ENCODE measurements at regions not wholly inside any gene's neighbourhood (a gene's known extent, or its start where the extent isn't known, plus 50 kb on each side); places are given as distances from the start of the nearest gene placed in this dataset.

DNA sequence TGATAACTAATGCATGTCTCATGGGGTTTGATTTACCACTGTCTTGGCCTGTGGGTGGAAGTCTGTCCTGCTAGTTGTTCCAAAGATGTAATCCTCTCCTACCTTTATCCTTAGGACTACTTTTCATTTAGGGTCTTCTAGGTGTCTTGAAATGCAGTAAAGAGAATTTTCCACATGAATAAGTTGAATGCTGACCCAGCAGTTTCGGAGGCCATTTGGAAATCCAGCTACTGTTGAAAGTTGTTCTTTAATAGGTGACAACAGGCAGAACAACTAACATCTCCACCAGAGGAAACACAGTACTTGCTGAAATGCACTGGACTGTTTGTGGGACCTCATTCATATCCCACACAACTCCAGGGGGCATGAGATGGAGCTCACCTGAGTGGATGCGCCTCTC is 478.1 kb downstream of the BTBD3 start (continued):
- TF ChIP-seq, protein P1, sequence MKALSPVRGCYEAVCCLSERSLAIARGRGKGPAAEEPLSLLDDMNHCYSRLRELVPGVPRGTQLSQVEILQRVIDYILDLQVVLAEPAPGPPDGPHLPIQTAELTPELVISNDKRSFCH (CRISPR knock-in tag; IDR thresholded peaks at IDR 0.05) = no peak
- TF ChIP-seq, protein P1 (tag; IDR thresholded peaks at IDR 0.05) = no peak
- TF ChIP-seq, protein P2, sequence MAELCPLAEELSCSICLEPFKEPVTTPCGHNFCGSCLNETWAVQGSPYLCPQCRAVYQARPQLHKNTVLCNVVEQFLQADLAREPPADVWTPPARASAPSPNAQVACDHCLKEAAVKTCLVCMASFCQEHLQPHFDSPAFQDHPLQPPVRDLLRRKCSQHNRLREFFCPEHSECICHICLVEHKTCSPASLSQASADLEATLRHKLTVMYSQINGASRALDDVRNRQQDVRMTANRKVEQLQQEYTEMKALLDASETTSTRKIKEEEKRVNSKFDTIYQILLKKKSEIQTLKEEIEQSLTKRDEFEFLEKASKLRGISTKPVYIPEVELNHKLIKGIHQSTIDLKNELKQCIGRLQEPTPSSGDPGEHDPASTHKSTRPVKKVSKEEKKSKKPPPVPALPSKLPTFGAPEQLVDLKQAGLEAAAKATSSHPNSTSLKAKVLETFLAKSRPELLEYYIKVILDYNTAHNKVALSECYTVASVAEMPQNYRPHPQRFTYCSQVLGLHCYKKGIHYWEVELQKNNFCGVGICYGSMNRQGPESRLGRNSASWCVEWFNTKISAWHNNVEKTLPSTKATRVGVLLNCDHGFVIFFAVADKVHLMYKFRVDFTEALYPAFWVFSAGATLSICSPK (IDR thresholded peaks at IDR 0.05; ENCODE audit: borderline replicate concordance) = no peak

DNA sequence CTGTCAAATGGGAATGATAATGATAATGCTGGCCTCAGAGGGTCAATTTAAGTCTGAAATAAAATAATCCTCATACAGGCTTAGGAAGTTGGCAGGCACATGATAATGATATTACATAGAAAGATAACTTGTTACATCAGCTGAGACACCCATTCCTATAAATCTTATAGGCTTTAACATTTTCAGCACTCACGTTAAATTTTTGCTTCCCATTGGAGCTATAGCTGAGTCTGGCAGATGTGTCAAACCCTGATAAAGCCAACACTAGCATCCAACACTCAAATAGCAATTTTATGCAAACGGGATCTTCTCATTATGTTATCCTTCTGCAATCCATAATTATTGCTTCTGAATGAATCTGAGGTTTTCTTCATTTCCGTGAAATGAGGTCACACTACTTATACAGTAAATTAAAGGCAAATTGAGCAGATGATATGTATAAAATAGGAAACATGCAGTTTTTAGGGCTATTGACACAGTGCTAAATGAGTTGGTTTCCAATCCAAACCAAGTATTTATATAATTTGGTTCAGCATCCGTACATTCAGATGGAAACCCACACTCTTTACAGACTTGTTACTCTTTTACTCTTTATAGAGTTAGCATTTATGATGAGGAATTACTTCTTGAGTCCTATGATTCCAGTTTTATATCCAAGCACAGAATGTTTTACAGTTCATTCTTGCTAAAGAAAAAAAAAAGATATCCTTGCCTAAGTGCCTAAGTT is 481.6 kb downstream of the BTBD3 start:
- no peaks in the 10 kb centered on the region for H3K27me3 ChIP-seq (ENCODE audit: control insufficient read depth in 2 of 2, insufficient read depth in 2 of 2, low read length in 2 of 2)
- no peaks in the 10 kb centered on the region for H4K20me1 ChIP-seq (replicated peaks; ENCODE audit: control insufficient read depth, insufficient read depth, low read length)
- TF ChIP-seq RFX1 (IDR thresholded peaks at IDR 0.05) (no peak), DIDO1 (tag; IDR thresholded peaks at IDR 0.05; ENCODE audit: low read depth) (no peak), NR2C1 (IDR thresholded peaks at IDR 0.05) (no peak), NR2C1 (tag; IDR thresholded peaks at IDR 0.05) (no peak), POLR3A (IDR thresholded peaks at IDR 0.05; ENCODE audit: borderline replicate concordance, extremely low read depth, insufficient read depth, insufficient read length) (no peak), GATAD2A (IDR thresholded peaks at IDR 0.05) (no peak), HMGN3 (IDR thresholded peaks at IDR 0.05; ENCODE audit: borderline replicate concordance, extremely low read depth, insufficient read length, low read depth, low read length) (no peak), POLR2AphosphoS2 (IDR thresholded peaks at IDR 0.05; ENCODE audit: low read length) (no peak), SIN3B (IDR thresholded peaks at IDR 0.05; ENCODE audit: low read depth) (no peak), ZSCAN32 (CRISPR knock-in tag; IDR thresholded peaks at IDR 0.05) (no peak), RUNX1 (IDR thresholded peaks at IDR 0.05; ENCODE audit: low read depth) (no peak)
- TF ChIP-seq, protein P3, sequence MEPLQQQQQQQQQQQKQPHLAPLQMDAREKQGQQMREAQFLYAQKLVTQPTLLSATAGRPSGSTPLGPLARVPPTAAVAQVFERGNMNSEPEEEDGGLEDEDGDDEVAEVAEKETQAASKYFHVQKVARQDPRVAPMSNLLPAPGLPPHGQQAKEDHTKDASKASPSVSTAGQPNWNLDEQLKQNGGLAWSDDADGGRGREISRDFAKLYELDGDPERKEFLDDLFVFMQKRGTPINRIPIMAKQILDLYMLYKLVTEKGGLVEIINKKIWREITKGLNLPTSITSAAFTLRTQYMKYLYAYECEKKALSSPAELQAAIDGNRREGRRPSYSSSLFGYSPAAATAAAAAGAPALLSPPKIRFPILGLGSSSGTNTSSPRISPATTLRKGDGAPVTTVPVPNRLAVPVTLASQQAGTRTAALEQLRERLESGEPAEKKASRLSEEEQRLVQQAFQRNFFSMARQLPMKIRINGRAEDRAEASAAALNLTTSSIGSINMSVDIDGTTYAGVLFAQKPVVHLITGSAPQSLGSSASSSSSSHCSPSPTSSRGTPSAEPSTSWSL (CRISPR knock-in tag; IDR thresholded peaks at IDR 0.05; ENCODE audit: borderline replicate concordance) = no peak
- TF ChIP-seq, protein P4, sequence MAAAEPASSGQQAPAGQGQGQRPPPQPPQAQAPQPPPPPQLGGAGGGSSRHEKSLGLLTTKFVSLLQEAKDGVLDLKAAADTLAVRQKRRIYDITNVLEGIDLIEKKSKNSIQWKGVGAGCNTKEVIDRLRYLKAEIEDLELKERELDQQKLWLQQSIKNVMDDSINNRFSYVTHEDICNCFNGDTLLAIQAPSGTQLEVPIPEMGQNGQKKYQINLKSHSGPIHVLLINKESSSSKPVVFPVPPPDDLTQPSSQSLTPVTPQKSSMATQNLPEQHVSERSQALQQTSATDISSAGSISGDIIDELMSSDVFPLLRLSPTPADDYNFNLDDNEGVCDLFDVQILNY (CRISPR knock-in tag; IDR thresholded peaks at IDR 0.05) = no peak
- in situ Hi-C loops (cut with MboI) = no loop called here
- ChIA-PET CTCF (ENCODE audit: low intra/inter-chr PET ratio) (no interaction called here), POLR2A (no interaction called here)
- no peaks in the 10 kb centered on the region for H3K4me1 ChIP-seq (replicated peaks in 1 of 2; ENCODE audit: control insufficient read depth in 2 of 2, insufficient read depth in 2 of 2, low read length in 2 of 2)
- H3K9me1 ChIP-seq (ENCODE audit: control insufficient read depth, insufficient read depth, low read length) = no peaks in the 10 kb centered on the region
- BruUV-seq (replicated peaks) = no TSS peak
- H3K9me3 ChIP-seq (replicated peaks; ENCODE audit: control insufficient read depth, insufficient read depth, low read depth, low read length) = no peaks in the 10 kb centered on the region
- H3K79me2 ChIP-seq (ENCODE audit: control insufficient read depth, insufficient read depth, low read length) = no peaks in the 10 kb centered on the region
- H2AFZ ChIP-seq (ENCODE audit: low read depth, low read length) = no peak overlapping the region
- no peak overlapping the region for H3K27ac ChIP-seq (ENCODE audit: extremely low read depth, low read depth, low read length)
- no peaks in the 10 kb centered on the region for H3K36me3 ChIP-seq (ENCODE audit: control insufficient read depth, insufficient read depth, low read length)
- no peak overlapping the region for H3K4me2 ChIP-seq (ENCODE audit: insufficient read depth, low read length)
- no peak for ATAC-seq
- no peak for DNase-seq (ENCODE audit: extremely low read depth in 1 of 4, low spot score in 3 of 4)
- WGBS (ENCODE audit: insufficient coverage, low coverage, missing lambda C conversion rate) = 0% methylated on average over 4 of the region's 4 CpGs
- FAIRE-seq = no peak
- no peak overlapping the region for H3K4me3 ChIP-seq
- no peak overlapping the region for H3K9ac ChIP-seq (ENCODE audit: insufficient read depth in 1 of 2, low read depth in 2 of 2, low read length in 2 of 2)
- intact Hi-C loops (cut with micrococcal nuclease) = no loop called here
